Activated T-helper 2 cell treated with anti-CD3 and anti-CD28 coated beads, Interferon-gamma antibody, Interleukin-2, Interleukin-4, amounts not matched to agents 10 μg/mL and 5 μg/mL and 100 μg/mL, durations not matched to agents 14 hours and 24 hours and 36 hours (primary cell): ENCODE measurements at regions not wholly inside any gene's neighbourhood (a gene's known extent, or its start where the extent isn't known, plus 50 kb on each side); places are given as distances from the start of the nearest gene placed in this dataset.
"Not testable (repeated sequence)": the region's sequence is repeated elsewhere in the genome, so short reads cannot be mapped to it uniquely, and the experiment has no call there.

Experiments
- DNase-seq: peaks from one replicate; pipeline ENCODE4 v3.0.0; 2021; ENCODE audit warnings: low spot score
- H3K27ac Mint-ChIP-seq: one replicate; pipeline ENCODE4 v1.8.0; 2021; ENCODE audit warnings: mixed read lengths
- H3K27me3 Mint-ChIP-seq: one replicate; pipeline ENCODE4 v1.8.0; 2021; ENCODE audit warnings: low read depth, mixed read lengths
- H3K36me3 Mint-ChIP-seq: one replicate; pipeline ENCODE4 v1.8.0; 2021; ENCODE audit warnings: low read depth, mixed read lengths
- H3K4me1 Mint-ChIP-seq: one replicate; pipeline ENCODE4 v1.8.0; 2021; ENCODE audit warnings: low read depth, mixed read lengths
- H3K4me3 Mint-ChIP-seq: one replicate; pipeline ENCODE4 v1.8.0; 2021; ENCODE audit warnings: low read depth, mild to moderate bottlenecking, moderate library complexity, mixed read lengths
- H3K9me3 Mint-ChIP-seq: one replicate; pipeline ENCODE4 v1.8.0; 2021; ENCODE audit warnings: mixed read lengths
- intact Hi-C: fragments of 100-400 bp; cut with micrococcal nuclease; formaldehyde crosslinking; loops from one replicate; pipeline ENCODE4 v1.15.1; 2023

DNA sequence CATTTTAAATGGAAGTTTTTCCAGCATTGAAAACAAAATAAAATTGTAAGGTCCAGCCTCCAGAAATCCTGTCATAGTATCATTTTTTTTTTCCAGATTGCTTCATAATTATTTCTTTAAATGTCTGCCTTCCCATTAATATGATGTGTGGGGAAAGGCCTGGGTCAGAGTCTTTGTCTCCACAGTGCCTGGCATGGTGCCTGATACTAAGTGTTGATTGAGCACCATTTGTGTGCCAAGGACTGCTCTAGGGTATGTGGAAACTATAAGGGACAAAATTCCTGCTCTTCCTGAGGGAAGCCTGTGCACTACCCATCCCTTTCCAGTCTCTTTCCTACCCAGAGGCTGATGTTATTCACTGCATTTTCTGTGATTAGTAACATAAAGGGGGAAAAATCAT lies 53.1 kb upstream of the BEND4 start:
- no peak for DNase-seq
- H3K27me3 Mint-ChIP-seq: peaks cover 2% of the 10 kb centered on the region
- H3K4me1 Mint-ChIP-seq: no peaks in the 10 kb centered on the region
- intact Hi-C loops: no loop called here
- no peaks in the 10 kb centered on the region for H3K36me3 Mint-ChIP-seq
- H3K4me3 Mint-ChIP-seq: no peak overlapping the region
- H3K27ac Mint-ChIP-seq: no peak overlapping the region
- H3K9me3 Mint-ChIP-seq: no peaks in the 10 kb centered on the region

DNA sequence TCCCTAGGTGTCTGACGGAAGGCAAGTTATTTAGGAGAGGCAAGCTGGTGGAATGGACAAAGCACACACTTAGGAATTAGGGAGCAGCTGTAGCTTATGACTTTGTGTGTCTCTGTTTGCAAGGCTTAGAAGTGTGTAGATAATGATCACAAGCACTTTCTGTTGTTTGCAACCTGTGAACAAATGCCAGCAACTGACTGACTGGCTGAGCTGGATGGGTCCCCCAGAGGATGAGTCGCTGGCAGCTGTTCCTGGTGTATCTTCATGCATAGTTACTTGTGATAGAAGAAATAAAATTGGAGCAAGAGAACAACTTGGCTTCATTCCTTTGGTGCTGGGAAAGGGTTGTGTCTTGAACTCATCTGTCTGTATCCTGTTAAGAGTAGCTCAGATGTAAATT lies 64.2 kb upstream of the BEND4 start:
- peaks cover 2% of the 10 kb centered on the region for H3K27me3 Mint-ChIP-seq
- H3K36me3 Mint-ChIP-seq: no peaks in the 10 kb centered on the region
- intact Hi-C loops: no loop called here
- H3K27ac Mint-ChIP-seq: no peak overlapping the region
- H3K9me3 Mint-ChIP-seq: no peaks in the 10 kb centered on the region
- H3K4me3 Mint-ChIP-seq: no peak overlapping the region
- H3K4me1 Mint-ChIP-seq: no peaks in the 10 kb centered on the region
- no peak for DNase-seq

DNA sequence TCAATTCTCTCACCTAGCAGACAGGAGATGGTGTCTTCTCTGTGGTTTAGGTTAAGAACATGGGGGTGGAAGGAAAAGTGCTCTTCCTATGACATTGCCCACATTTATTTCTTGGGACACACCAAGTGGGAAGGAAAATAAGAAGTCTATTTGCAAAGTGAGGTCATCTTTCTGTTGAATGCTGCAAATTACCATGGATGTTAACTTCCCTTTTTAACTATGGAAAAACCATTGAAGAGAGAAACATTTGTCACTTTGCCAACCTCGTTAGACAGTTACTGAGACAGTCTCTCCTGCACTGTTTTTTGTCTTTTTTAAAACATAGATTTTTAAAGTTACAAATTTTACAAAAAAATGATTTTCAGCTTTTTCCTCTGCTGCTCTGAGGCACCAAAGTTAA lies 72.8 kb upstream of the BEND4 start:
- no peak overlapping the region for H3K27ac Mint-ChIP-seq
- no peak overlapping the region for H3K4me3 Mint-ChIP-seq
- no peaks in the 10 kb centered on the region for H3K27me3 Mint-ChIP-seq
- intact Hi-C loops: no loop called here
- H3K36me3 Mint-ChIP-seq: no peaks in the 10 kb centered on the region
- no peaks in the 10 kb centered on the region for H3K4me1 Mint-ChIP-seq
- H3K9me3 Mint-ChIP-seq: no peaks in the 10 kb centered on the region
- DNase-seq: no peak

DNA sequence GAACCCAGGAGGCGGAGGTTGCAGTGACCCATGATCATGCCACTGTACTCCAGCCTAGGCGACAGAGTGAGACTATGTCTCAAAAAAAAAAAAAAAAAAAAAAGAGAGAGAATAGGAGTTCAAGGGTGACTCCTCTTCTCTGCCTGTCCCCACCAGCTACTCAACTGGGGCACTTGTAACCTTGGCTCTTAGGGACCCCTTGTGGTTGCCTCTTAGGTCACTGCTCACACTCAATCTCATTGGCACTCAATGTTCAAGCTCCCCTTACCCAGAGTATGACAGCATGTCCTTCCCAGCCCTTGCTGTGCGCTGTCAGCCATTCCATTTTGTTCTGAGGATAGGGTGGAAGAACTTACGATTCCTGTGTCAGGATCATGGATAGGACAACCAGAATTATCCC lies 82.4 kb upstream of the BEND4 start:
- Mint-ChIP-seq H3K27me3 (no peaks in the 10 kb centered on the region), H3K36me3 (no peaks in the 10 kb centered on the region), H3K27ac (no peak overlapping the region), H3K9me3 (no peaks in the 10 kb centered on the region), H3K4me3 (no peak overlapping the region), H3K4me1 (no peaks in the 10 kb centered on the region)
- no peak for DNase-seq
- intact Hi-C loops: no loop called here

DNA sequence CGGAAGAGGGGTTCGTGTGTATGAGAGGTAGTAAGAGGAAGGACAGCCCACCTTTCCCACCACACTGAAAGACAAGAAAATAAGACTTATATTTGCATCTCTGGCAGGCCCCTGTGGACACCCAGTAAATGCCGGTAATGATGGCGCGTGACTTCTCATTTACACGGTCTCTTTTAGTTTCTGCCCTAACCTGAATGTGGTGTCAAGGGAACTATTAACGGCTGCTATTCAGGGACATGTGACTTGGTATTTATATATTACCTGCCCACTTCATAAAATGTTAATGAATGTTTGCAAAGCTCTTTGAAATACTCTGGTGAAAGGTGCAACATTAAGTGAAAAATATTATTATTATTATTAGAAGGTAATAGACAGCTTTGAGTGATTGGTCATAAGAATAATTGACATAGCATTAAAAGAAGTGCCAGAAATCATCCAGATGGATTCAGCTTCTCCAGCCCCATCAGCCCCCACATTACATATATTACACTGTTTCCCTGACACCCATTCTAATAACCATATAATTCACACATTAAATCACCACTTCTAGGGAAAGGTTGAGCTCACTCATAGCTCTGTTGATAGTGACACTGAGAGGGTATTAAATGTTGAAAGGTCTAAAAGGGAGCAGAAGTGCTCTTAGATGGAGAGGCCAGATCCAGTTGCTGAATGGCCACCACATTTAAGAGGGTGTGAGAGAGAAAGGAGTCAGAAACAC lies 83.0 kb upstream of the BEND4 start:
- intact Hi-C loops: no loop called here
- Mint-ChIP-seq H3K4me3 (no peak overlapping the region), H3K9me3 (no peaks in the 10 kb centered on the region), H3K27ac (no peak overlapping the region), H3K27me3 (no peaks in the 10 kb centered on the region), H3K4me1 (no peaks in the 10 kb centered on the region), H3K36me3 (no peaks in the 10 kb centered on the region)
- no peak for DNase-seq

DNA sequence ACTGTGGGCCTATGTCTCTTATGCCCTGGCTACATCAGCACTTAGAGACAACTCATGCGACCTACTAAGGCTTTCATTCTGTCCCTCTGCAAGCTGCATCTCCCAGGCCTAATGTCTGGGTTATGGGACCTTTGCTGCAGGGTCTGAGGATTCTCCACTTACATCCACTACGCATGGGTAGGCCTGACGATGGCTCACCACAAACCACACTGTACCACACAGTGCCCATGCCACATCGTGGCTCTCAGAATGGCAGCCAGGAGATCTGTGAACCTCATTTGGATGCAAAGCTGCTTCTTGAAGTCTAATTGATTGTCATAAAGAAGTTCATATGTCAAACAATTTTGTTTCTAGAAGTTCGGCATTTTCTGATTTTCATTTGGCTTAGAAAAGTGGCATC lies 84.6 kb upstream of the BEND4 start:
- no peak for DNase-seq
- Mint-ChIP-seq H3K27ac (no peak overlapping the region), H3K27me3 (no peaks in the 10 kb centered on the region), H3K9me3 (no peaks in the 10 kb centered on the region), H3K4me3 (no peak overlapping the region), H3K36me3 (no peaks in the 10 kb centered on the region), H3K4me1 (no peaks in the 10 kb centered on the region)
- intact Hi-C loops: no loop called here

DNA sequence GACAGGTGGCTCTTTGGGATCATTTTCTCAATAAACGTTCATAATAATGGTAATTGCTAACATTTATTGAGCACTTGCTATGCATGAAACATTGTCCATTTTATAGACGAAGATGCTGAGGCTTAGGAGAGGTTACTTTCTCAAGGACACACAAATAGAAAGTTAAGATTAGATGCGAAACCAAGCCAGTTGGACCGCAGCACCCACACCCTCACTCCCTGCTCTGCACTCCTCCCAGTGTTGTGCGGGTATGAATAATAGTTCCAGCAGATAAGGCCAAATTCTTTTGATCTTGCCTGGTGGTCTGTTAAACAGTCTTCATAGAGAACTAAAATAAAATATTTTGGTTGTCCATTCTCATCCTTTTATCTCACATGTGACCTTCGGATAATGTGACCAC lies 85.0 kb upstream of the BEND4 start:
- Mint-ChIP-seq H3K27me3 (no peaks in the 10 kb centered on the region), H3K9me3 (no peaks in the 10 kb centered on the region), H3K4me3 (no peak overlapping the region), H3K36me3 (no peaks in the 10 kb centered on the region), H3K27ac (no peak overlapping the region), H3K4me1 (no peaks in the 10 kb centered on the region)
- DNase-seq: no peak
- intact Hi-C loops: no loop called here

DNA sequence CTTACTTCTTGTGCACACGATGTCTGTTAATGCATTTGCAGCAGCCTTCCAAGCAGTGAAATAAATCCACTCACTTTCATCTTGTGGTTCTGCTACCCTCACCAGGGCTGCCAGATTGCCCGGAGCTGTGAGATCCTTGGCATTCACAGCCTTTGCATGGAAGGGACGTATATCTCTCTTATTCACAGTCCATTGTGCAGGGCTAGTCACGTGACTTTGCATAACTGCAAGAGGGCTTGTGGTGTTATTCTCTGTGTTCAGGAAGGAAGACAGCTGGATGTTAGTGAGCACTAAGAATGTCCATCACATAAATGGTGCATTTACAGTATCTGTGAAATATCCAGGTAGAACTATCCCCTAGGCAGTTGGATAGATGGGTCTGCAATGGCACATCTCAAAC lies 96.5 kb upstream of the BEND4 start:
- Mint-ChIP-seq H3K9me3 (no peaks in the 10 kb centered on the region), H3K4me3 (no peak overlapping the region)

DNA sequence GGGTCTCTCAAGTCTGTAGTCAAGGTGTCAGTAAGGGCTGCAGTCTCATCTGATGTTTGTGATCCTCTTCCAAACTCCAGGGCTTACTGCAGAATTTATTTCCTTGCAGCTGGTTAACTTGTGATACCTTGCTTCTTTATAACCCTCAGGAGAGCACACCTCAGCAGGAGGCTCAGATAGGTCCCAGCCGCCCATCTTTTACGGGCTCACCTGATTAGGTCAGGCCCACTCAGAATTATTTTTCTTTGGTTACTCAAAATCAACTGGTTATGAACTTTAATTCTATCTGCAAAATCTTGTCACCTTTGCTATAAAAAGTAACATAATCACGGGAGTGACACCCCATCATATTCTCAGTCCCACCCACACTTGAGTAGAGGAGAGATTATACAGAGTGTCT lies 99.9 kb upstream of the BEND4 start:
- Mint-ChIP-seq H3K27me3 (peaks cover 3% of the 10 kb centered on the region), H3K4me1 (no peaks in the 10 kb centered on the region), H3K27ac (no peak overlapping the region), H3K9me3 (no peaks in the 10 kb centered on the region), H3K36me3 (no peaks in the 10 kb centered on the region), H3K4me3 (no peak overlapping the region)
- intact Hi-C loops: no loop called here
- DNase-seq: no peak

More for the DNA sequence above, 96.5 kb upstream of the BEND4 start:
- no peak overlapping the region for H3K27ac Mint-ChIP-seq
- H3K36me3 Mint-ChIP-seq: no peaks in the 10 kb centered on the region
- peaks cover 4% of the 10 kb centered on the region for H3K27me3 Mint-ChIP-seq
- intact Hi-C loops: no loop called here
- no peak for DNase-seq
- peaks cover 5% of the 10 kb centered on the region for H3K4me1 Mint-ChIP-seq

DNA sequence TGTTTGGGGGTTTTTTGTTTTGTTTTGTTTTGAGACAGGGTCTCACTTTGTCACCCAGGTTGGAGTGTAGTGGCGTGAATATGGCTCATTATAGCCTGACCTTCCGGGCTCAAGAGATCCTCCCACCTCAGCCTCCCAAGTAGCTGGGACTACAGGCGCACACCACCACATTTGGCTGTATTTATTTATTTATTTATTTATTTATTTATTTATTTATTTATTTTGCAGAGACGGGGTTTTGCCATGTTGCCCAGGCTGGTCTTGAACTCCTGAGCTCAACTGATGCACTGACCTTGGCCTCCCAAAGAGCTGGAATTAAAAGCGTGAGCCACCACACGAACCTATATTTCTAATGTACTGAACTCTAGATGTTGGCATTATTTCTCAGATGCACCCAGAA lies 105.2 kb upstream of the BEND4 start:
- H3K9me3 Mint-ChIP-seq, DNase-seq, H3K27ac Mint-ChIP-seq, intact Hi-C loops, H3K4me3 Mint-ChIP-seq, H3K4me1 Mint-ChIP-seq, H3K36me3 Mint-ChIP-seq, H3K27me3 Mint-ChIP-seq: not testable (repeated sequence)

DNA sequence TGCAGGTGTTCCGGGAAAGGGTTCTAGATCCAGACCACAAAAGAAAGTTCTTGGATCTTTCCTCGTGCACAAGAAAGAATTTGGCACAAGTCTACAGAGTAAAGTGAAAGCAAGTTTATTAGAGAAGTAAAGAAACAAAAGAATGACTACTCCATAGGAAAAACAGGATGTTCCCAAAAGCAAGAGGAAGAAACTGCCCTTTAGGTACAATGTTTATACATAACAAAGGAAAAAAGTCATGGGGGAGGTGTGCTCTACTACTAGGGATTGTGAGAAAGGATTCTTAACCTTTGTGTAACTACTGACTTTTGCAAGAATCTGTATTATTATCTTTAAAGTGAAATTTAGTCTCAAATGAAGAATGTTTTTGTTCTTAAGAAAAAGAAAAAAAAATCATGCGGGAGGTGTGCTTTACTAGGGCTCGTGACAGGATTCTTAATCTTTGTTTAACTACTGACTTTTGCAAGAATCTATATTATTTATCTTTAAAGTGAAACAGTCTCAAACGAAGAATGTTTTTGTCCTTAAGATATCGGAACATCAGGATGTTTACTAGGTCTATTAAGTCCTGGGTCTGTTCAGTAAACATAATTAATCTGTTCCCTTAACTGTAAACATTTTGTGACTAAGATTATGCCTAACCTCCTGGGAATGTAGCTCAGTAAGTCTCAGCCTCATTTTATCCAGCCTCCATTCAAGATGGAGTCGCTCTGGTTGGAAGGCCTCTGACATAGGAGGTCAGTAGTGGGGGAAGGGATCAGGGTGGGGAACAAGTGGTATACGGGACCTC lies 110.4 kb upstream of the BEND4 start:
- Mint-ChIP-seq H3K4me3 (no peak overlapping the region), H3K36me3 (no peaks in the 10 kb centered on the region), H3K4me1 (no peaks in the 10 kb centered on the region), H3K9me3 (no peaks in the 10 kb centered on the region), H3K27me3 (no peaks in the 10 kb centered on the region), H3K27ac (no peak overlapping the region)
- intact Hi-C loops: no loop called here
- DNase-seq: no peak

DNA sequence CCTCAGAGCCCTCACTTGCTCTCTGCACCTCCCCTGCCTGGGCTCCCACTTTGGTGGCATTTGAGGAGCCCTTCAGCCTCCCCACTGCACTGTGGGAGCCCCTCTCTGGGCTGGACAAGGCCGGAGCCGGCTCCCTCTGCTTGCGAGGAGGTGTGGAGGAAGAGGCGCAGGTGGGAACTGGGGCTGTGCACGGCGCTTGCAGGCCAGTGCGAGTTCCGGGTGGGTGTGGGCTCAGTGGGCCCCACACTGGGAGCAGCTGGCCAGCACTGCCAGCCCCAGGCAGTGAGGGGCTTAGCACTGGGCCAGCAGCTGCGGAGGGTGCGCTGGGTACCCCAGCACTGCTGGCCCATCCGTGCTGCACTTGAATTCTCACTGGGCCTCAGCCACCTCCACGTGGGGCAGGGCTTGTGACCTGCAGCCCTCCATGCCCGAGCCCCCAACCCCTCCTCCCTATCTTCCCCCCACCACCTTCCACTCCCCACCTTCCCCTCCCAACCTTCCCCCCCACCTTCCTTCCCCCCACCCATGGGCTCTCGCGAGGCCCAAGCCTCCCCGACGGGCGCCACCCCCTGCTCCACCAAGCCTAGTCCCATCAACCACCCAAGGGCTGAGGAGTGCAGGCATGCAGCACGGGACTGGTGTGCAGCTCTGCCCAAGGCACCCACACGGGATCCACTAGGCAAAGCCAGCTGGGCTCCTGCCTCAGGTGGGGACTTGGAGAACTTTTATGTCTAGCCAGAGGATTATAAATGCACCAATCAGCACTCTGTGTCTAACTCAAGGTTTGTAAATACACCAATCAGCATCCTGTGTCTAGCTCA lies 113.5 kb upstream of the BEND4 start:
- Mint-ChIP-seq H3K9me3 (no peaks in the 10 kb centered on the region), H3K27ac (no peak overlapping the region)
- intact Hi-C loops: no loop called here

DNA sequence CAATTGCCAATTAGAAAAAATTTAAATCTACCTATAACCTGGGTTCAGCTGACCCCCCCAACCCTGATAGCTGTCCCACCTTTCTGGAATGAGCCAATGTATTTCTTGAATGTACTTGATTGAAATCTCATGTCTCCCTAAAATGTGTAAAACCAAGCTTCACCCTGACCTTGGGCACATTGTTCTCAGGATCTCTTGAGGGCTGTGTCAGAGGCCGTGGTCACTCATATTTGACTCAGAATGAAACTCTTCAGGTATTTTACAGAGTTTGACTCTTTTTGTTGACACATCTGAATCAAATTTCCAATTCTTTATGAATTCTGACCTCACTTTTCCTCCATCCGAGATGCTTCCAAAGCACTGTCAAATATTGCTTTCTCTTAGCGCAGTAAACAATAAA lies 115.3 kb upstream of the BEND4 start:
- no peaks in the 10 kb centered on the region for H3K9me3 Mint-ChIP-seq
- intact Hi-C loops: no loop called here
- H3K36me3 Mint-ChIP-seq: no peaks in the 10 kb centered on the region
- no peaks in the 10 kb centered on the region for H3K27me3 Mint-ChIP-seq
- H3K4me3 Mint-ChIP-seq: no peak overlapping the region
- H3K4me1 Mint-ChIP-seq: no peaks in the 10 kb centered on the region
- DNase-seq: no peak
- H3K27ac Mint-ChIP-seq: no peak overlapping the region

More for the DNA sequence above, 113.5 kb upstream of the BEND4 start:
- Mint-ChIP-seq H3K27me3 (no peaks in the 10 kb centered on the region), H3K4me1 (no peaks in the 10 kb centered on the region), H3K36me3 (no peaks in the 10 kb centered on the region), H3K4me3 (no peak overlapping the region)
- no peak for DNase-seq
